MM.1S (cell line): ENCODE measurements at regions not wholly inside any gene's neighbourhood (a gene's known extent, or its start where the extent isn't known, plus 50 kb on each side); places are given as distances from the start of the nearest gene placed in this dataset.

Experiments used
- EZH2 ChIP-seq: fragments of 300-600 bp; sonication (generic); optimal IDR thresholded peaks from 2 replicates; pipeline ENCODE3; 2017; ENCODE audit warnings: low read depth, mild to moderate bottlenecking, antibody characterized with exemption, low read length, mixed read lengths
- EZH2phosphoT487 ChIP-seq: fragments of 300-600 bp; sonication (generic); IDR thresholded peaks from 2 replicates; pipeline ENCODE4 v1.6.1; 2018; ENCODE audit warnings: antibody characterized with exemption, low read length
- TF ChIP-seq, protein P1 (sequence below): fragments of 300-600 bp; sonication (generic); IDR thresholded peaks from 2 replicates; pipeline ENCODE4 v1.5.1; 2016; ENCODE audit warnings: antibody characterized with exemption, low read length, mixed read lengths

DNA sequence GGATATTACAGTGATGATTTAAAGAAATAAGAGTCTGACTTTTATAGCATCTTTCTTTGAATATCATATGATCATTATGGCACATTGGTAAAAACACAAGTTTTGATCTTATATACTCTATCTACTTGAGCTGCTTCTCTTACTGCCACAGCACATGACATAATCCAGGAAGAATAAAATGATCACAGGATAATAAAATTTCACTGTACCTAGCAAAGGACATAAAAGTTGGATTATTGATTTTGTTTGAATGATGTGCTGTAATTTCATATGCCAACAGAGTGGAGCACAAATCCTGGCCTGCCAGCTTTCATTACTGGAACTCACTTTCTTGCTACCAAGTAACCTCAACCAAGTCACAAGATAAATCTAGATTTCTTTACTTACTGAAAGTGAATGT, 162.1 kb upstream of the NANOGP8 start:
- TF ChIP-seq, protein P1, sequence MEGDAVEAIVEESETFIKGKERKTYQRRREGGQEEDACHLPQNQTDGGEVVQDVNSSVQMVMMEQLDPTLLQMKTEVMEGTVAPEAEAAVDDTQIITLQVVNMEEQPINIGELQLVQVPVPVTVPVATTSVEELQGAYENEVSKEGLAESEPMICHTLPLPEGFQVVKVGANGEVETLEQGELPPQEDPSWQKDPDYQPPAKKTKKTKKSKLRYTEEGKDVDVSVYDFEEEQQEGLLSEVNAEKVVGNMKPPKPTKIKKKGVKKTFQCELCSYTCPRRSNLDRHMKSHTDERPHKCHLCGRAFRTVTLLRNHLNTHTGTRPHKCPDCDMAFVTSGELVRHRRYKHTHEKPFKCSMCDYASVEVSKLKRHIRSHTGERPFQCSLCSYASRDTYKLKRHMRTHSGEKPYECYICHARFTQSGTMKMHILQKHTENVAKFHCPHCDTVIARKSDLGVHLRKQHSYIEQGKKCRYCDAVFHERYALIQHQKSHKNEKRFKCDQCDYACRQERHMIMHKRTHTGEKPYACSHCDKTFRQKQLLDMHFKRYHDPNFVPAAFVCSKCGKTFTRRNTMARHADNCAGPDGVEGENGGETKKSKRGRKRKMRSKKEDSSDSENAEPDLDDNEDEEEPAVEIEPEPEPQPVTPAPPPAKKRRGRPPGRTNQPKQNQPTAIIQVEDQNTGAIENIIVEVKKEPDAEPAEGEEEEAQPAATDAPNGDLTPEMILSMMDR: no peak
- TF ChIP-seq EZH2 (no peak), EZH2phosphoT487 (no peak)
